GM18505 (cell line): ENCODE measurements at regions not wholly inside any gene's neighbourhood (a gene's known extent, or its start where the extent isn't known, plus 50 kb on each side); places are given as distances from the start of the nearest gene placed in this dataset.
"Not testable (repeated sequence)": the region's sequence is repeated elsewhere in the genome, so short reads cannot be mapped to it uniquely, and the experiment has no call there.

ENCODE experiments used
- ATAC-seq: cut with Tn5 transposase; IDR thresholded peaks from one replicate; pipeline ENCODE4 v1.9.1; 2021; ENCODE audit not compliant: unreplicated experiment
- POLR2A ChIP-seq: IDR thresholded peaks from 4 replicates; pipeline ENCODE4 v1.6.1; 2011; ENCODE audit warnings: borderline replicate concordance; ENCODE audit not compliant: insufficient read depth, insufficient read length; ENCODE audit errors: extremely low read depth

DNA sequence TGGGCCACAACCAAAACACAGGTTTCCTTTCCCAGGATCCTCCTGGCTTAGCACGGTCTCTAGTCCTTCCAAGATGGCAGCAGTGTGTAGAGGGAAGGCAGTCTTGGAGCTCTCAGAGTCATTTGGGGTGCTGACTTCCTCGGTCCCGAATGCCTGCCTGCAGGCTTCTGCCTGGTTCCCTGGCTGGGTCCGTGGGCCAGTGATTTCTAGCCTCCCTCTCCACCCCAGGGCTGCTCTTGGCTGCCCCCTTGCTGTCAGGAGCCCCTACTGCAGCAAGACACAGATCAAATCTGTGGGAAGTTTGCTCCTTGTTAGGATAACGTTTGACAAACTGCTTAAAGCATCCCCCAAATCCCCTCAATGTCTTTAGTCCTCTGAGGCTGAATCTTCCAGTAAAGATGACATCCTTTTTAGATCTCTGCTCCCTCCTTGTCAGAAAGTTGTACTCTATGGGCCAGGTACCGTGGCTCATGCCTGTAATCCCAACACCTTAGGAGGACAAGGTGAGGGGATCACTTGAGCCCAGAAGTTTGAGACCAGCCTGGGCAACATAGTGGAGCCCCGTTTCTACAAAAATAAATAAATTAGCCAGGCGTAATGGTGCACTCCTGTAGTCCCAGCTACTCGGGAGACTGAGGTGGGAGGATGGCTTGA is 272.5 kb downstream of the RRAGC start:
- ATAC-seq = no peak
- no peak for TF ChIP-seq POLR2A

DNA sequence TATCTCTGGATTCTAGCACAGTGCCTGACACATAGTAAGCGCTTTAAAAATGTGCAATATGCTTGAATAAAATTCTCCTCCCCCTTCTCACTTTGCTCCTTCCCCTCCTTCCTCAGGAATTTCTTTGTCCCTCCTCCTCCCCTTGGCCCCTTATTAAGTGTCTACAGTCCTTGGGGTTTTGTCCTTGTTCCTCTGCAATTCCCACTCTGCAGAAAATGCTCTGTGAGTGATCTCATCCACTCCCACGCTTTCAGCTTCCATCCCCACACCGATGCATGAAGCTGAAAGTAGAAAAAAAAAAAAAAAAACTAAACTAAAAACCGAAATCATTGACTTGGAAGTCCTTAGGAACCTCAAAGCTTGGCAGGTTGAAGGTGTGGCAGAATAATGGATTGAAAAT is 273.6 kb downstream of the RRAGC start:
- no peak for ATAC-seq

DNA sequence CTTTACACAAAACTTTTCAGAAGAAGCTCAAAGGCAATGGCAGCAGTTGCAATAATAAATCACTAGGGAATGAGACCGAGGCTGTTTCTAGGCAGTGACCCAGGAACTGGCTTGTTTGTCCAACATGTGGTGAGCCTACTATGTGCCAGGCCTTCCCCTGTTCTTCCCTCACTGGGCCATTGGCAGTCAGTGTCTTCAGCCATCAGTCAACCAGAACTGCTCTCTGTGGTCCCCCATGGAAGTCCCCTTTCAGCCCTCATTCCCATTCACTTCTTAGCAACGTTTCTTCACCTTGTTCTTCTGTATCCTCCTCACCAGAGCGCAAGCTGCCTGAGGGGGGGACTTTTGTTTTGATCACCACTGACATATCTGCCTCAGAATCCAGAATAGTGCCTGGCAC is 274.1 kb downstream of the RRAGC start:
- ATAC-seq = no peak
- TF ChIP-seq POLR2A = no peak

More for the DNA sequence above, 273.6 kb downstream of the RRAGC start:
- TF ChIP-seq POLR2A = no peak

DNA sequence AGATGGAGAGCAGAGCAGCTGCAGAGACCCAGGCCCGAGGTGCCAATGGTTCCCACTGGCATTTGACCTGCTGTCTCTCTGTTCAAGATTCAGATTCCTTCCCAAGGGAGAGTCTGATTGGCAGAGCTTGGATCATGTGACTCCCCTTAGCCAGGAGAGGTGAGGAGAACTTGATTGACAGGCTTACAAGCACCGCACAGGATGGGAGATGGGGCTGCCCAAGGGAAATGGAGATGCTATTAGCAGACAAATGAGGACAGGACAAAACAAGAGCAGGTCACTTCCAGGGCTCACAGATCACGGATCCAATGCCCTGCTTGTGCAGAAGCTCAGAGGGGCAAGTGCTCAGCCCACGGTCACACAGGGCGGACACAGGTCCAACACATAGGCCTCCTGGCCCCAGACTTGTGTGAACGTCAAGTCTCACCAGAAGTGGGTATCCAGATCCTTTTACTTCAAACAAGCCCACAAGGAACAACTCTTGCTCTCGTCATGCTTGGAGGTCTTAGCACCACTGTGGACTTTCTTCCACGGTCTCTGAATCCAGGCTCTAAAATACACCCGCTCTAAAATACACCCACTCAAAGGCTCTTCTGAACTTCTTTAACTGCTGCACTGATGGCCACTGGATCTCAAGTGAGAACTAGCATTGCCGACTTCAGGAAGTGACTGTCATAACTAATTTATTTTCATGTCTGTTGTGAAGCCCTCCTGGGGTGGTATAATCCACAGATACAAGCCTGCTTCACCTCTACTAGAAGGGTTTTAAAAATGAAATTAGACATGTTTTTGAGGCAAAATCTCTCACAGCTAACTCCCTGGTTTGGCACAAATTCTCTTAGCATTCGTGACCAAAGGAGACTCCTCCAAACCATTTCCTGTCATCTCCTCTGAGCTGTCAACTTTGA is 274.9 kb downstream of the RRAGC start:
- no peak for TF ChIP-seq POLR2A
- ATAC-seq = no peak

DNA sequence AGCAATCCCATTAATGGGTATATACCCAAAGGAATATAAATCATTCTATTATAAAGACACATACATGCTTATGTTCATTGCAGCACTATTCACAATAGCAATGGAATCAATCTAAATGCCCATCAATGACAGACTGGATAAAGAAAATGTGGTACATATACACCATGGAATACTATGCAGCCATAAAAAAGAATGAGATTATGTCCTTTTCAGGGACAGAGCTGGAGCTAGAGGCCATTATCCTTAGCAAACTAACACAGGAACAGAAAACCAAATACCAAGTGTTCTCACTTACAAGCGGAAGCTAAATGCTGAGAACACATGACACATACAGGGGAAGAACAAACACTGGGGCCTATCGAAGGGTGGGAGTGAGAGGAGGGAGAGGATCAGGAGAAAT is 276.3 kb downstream of the RRAGC start:
- not testable (repeated sequence) for ATAC-seq

DNA sequence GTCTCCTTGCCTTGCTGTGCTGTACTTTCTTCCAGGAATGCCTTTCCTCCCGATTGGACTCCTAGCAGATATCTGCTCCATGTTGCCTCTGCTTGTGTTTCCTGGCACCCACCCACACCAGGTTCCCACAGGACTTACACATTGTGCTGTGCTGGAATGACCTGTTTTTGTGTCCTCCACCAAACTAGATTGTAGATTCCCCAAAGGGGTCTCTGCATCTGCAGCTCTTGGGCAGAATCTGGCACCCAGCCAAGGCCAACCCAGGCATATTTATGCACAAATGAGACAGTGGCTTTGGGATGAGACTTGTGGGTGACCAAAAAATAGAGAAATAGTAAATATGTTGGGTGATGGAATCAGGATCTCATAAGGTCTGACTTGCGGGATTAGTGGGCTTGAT is 278.2 kb downstream of the RRAGC start:
- no peak for TF ChIP-seq POLR2A
- ATAC-seq = no peak

DNA sequence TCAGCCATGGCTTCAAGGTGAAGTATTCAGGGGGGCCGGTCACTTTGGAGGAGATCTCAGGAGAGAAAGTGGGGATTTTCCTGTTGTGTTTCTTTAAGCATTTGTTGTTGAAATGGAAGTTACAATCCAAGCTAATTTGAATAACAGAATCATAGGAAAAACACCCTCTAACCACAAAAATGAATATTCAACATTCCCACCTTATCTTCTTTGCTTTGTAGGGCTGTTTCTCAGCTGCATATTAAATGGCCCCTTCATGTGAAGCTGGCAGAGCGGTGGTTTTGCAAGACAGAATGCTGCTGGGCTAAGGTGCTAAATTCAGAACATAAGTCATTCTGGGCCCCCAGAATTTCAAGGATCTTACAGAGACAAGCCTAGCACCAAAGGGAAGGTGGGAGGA is 279.0 kb downstream of the RRAGC start:
- no peak for TF ChIP-seq POLR2A

DNA sequence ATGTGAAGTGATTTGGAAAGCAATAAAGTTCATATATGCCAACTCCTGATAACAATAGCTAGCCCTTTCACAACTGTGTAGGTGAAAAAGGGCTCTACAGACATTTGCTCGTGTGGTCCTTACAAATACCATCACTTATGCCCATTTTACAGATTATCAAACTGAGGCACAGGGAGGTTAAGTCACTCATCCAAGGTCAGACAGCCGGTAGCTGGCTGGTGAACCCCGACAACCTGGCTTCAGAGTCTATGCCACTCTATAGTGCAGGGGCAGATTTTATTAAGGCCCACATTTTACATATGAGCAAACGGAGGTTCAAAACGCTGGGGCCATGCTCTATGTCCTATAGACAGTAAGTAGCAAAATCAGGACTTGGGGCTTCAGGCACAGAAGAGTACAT is 280.5 kb downstream of the RRAGC start:
- no peak for TF ChIP-seq POLR2A
- no peak for ATAC-seq

More for the DNA sequence above, 279.0 kb downstream of the RRAGC start:
- no peak for ATAC-seq

DNA sequence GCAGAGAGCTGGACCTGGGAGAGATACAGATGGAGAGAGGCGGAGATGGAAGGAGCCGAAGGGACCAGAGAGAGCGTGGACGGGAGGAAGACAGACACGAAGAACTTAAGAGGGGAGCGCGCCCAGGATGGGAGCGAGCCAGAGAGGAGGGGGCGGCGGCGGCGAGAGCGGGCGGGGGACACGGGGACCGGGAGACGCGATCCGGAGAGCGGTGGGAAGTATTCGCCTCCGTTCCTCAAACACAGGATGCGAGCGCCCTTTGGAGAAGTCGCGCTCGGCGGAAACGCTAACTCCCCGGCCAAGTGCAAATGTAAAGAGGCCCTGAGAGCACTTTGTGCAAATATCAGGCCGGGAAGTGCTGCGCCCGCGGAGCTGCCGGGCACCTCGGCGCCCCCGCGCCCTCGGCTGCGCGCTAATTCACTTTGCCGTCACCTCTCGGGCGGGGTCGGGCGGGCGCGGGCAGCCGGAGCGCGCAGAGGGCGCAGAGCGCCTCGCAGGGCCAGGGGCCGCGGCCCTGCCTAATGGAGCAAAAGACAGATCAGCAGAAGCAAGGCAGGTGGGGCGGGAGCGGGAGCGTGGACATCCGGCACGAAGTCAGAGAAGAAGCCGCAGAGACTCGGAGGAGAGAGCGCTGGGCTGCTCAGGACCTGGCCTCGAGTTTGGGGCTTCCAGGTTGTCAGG is 281.2 kb downstream of the RRAGC start:
- no peak for ATAC-seq
- TF ChIP-seq POLR2A = no peak

DNA sequence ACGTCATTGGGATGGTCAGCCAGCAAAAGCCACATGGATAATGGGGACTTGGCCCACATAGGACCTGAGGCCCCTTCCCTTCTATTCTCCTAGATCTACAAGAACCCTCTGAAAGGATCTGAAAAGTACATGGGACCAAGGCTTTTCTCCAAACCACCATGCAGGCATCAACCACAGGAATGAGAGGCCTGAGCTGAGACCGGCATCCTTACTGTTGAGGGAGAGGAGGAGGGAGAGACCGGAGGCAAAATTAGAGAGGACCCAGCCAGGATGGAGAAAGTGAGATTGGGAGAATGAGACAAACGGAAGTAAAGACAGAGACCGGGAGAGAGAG is 281.7 kb downstream of the RRAGC start:
- TF ChIP-seq POLR2A = no peak

DNA sequence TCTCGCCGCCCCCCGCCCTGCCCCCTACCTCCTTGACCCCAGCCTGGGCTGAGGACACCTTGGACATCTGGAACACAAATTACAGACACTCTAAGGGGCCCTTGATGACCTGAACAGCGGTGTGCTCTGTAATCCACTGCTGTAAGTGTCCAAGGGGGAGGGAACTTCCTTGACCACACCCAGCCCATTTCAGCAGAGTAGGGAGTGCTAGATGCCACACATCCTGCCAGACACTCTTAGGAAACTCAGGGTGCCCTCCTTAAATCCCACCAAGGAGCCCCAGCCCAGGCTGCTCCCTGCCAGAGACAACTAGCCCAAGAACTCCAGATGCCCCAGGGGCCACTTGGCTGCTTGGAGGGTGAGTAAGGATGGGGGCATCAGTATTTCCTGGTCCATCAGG is 282.2 kb downstream of the RRAGC start:
- ATAC-seq = no peak
- no peak for TF ChIP-seq POLR2A

More for the DNA sequence above, 281.7 kb downstream of the RRAGC start:
- ATAC-seq = no peak

DNA sequence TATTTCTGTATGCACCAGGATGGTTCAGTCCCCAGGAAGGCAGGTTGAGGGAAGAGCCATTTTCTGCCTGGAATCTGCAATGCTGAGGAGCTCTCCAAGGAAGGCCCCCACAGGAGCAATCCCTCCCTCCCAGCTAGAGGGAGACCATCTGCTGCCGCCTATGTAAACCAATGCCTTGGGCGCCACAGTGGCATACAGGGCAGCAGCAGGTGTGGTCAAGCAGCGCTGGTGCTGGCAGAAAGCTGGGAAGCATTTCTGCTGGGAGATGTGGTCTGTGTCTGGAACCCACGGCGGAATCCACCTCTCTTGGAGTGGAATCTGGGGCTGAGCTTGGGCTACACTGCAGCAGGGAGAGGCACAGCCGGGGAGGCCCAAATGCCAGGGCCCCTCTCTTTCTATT is 283.3 kb downstream of the RRAGC start:
- no peak for ATAC-seq
- no peak for TF ChIP-seq POLR2A

DNA sequence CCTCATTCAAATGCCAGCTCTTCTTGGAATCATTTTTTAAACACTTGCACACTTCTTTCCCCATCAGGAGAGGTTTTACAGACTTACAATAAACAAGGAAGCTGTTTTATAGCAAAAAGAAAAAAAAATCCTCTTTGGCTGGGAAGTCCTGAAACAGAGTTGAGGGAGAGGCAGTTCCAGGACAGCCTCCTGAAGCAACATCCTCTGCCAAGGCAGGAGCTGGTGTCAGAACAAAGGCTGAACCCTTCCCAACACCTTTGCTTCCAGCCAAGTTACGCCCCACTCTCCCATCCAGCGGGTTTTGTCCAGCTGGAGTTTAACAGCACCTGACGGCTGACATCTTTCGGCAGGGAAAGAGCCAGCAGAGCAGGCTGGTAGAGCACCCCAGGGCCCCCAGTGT is 287.8 kb downstream of the RRAGC start:
- TF ChIP-seq POLR2A = no peak
- no peak for ATAC-seq

DNA sequence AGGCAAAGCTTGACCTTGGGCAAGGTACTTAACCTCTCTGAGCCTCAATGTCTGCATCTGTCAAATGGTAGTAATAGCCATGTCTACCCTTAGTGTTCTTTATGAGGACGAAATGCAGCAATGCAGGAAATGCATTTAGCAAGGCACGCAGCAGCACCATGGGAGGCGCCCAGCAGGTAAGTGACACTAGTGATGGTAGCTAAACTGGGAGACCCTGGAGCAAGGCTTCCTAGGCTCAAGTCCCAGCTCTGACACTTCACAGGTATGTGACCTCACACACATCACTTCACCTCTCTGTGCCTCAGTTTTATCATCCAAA is 289.0 kb downstream of the RRAGC start:
- no peak for ATAC-seq

More for the DNA sequence above, 289.0 kb downstream of the RRAGC start:
- no peak for TF ChIP-seq POLR2A
